HEK293T (cell line): ENCODE measurements at regions not wholly inside any gene's neighbourhood (a gene's known extent, or its start where the extent isn't known, plus 50 kb on each side); places are given as distances from the start of the nearest gene placed in this dataset.

ENCODE experiments used
- CTCF ChIA-PET: fragments of 350-600 bp; formaldehyde crosslinking; extraction: SDS; loops from one replicate; lab custom pipeline; 2021; ENCODE audit warnings: antibody characterized with exemption, inconsistent platforms; lab: Yijun Ruan, JAX
- POLR2A ChIA-PET: fragments of 350-600 bp; formaldehyde crosslinking; extraction: SDS; loops from one replicate; lab custom pipeline; 2020; ENCODE audit warnings: antibody characterized with exemption, inconsistent platforms; lab: Yijun Ruan, JAX
- DNase-seq: peaks from one replicate; pipeline ENCODE4 v3.0.0; 2012; ENCODE audit warnings: mixed read lengths; ENCODE audit errors: extremely low spot score
- ARNT ChIP-seq: fragments of 450-650 bp; IDR thresholded peaks from 2 replicates; pipeline ENCODE4 v1.6.1; 2017; ENCODE audit warnings: mild to moderate bottlenecking
- BHLHE40 ChIP-seq: fragments of 450-650 bp; IDR thresholded peaks from 2 replicates; pipeline ENCODE4 v1.6.1; 2016; ENCODE audit warnings: mild to moderate bottlenecking, moderate library complexity, borderline replicate concordance
- CTBP1 ChIP-seq: fragments of 450-650 bp; IDR thresholded peaks from 2 replicates; pipeline ENCODE4 v1.6.1; 2016; ENCODE audit warnings: borderline replicate concordance
- ELF4 ChIP-seq: fragments of 450-650 bp; IDR thresholded peaks from 2 replicates; pipeline ENCODE4 v1.6.1; 2017; ENCODE audit warnings: antibody characterized with exemption
- FOXA1 ChIP-seq: fragments of 450-650 bp; IDR thresholded peaks from 2 replicates; pipeline ENCODE4 v1.6.1; 2016; ENCODE audit warnings: mild to moderate bottlenecking
- FOXK2 ChIP-seq: fragments of 450-650 bp; IDR thresholded peaks from 2 replicates; pipeline ENCODE4 v1.6.1; 2016; ENCODE audit warnings: mild to moderate bottlenecking
- FOXM1 ChIP-seq: fragments of 450-650 bp; IDR thresholded peaks from 2 replicates; pipeline ENCODE4 v1.6.1; 2017; ENCODE audit warnings: mild to moderate bottlenecking, borderline replicate concordance
- HDGF ChIP-seq: fragments of 450-650 bp; IDR thresholded peaks from 2 replicates; pipeline ENCODE4 v1.6.1; 2017; ENCODE audit warnings: antibody characterized with exemption, borderline replicate concordance
- L3MBTL2 ChIP-seq: fragments of 450-650 bp; conservative IDR thresholded peaks from 2 replicates; pipeline ENCODE4 v1.6.1; 2016; ENCODE audit warnings: mild to moderate bottlenecking
- LEF1 ChIP-seq: fragments of 450-650 bp; IDR thresholded peaks from 2 replicates; pipeline ENCODE4 v1.6.1; 2017; ENCODE audit warnings: mild to moderate bottlenecking, borderline replicate concordance
- NFRKB ChIP-seq: fragments of 450-650 bp; IDR thresholded peaks from 2 replicates; pipeline ENCODE4 v1.6.1; 2016; ENCODE audit warnings: mild to moderate bottlenecking, moderate library complexity
- SP1 ChIP-seq: fragments of 450-650 bp; IDR thresholded peaks from 2 replicates; pipeline ENCODE4 v1.6.1; 2017
- SUZ12 ChIP-seq: fragments of 450-650 bp; IDR thresholded peaks from 2 replicates; pipeline ENCODE4 v1.6.1; 2016; ENCODE audit warnings: mild to moderate bottlenecking
- TARDBP ChIP-seq: fragments of 450-650 bp; IDR thresholded peaks from 2 replicates; pipeline ENCODE4 v1.6.1; 2016
- ZNF384 ChIP-seq: fragments of 450-650 bp; IDR thresholded peaks from 2 replicates; pipeline ENCODE4 v1.6.1; 2016
- TF ChIP-seq, protein P1 (sequence below): fragments of 450-650 bp; IDR thresholded peaks from 2 replicates; pipeline ENCODE4 v1.6.1; 2016

GRCh38 chr1:10867138-10867721 is 70.8 kb upstream of the CASZ1 start:
- CTCF ChIA-PET: interaction anchor here (0.5 to 1.2 kb wide), 11 partner anchors 13 to 363 kb away, joined by 3 to 7 read pairs (median 3); no protein-coding TSS in a partner anchor
- POLR2A ChIA-PET: no interaction called here
- no peak for TF ChIP-seq SUZ12
- no peak for TF ChIP-seq L3MBTL2
- no peak for TF ChIP-seq NFRKB
- no peak for TF ChIP-seq SP1
- TF ChIP-seq, protein P1, sequence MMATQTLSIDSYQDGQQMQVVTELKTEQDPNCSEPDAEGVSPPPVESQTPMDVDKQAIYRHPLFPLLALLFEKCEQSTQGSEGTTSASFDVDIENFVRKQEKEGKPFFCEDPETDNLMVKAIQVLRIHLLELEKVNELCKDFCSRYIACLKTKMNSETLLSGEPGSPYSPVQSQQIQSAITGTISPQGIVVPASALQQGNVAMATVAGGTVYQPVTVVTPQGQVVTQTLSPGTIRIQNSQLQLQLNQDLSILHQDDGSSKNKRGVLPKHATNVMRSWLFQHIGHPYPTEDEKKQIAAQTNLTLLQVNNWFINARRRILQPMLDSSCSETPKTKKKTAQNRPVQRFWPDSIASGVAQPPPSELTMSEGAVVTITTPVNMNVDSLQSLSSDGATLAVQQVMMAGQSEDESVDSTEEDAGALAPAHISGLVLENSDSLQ: no peak
- no peak for TF ChIP-seq ZNF384
- TF ChIP-seq FOXA1: no peak
- TF ChIP-seq FOXM1: no peak
- TF ChIP-seq LEF1: no peak
- TF ChIP-seq FOXK2: no peak
- peak; percentile 89 for DNase-seq

GRCh38 chr1:10867914-10868598 is 71.6 kb upstream of the CASZ1 start:
- no peak for TF ChIP-seq NFRKB
- TF ChIP-seq FOXM1: no peak
- no peak for TF ChIP-seq ARNT
- TF ChIP-seq SP1: no peak
- no peak for TF ChIP-seq BHLHE40
- TF ChIP-seq LEF1: no peak
- TF ChIP-seq, protein P1: no peak
- TF ChIP-seq FOXK2: no peak
- no peak for TF ChIP-seq HDGF
- TF ChIP-seq TARDBP: no peak
- no peak for TF ChIP-seq CTBP1
- no peak for TF ChIP-seq ELF4
- TF ChIP-seq SUZ12: no peak
- no peak for TF ChIP-seq ZNF384
- TF ChIP-seq FOXA1: no peak
- ChIA-PET CTCF (interaction anchor here (1.1 kb wide), 1 partner anchor 360 kb away, joined by 5 read pairs; no protein-coding TSS in a partner anchor), POLR2A (no interaction called here)
- DNase-seq: no peak

- TF ChIP-seq ZNF384 (no peak), FOXA1 (no peak)
- no peak for DNase-seq
- ChIA-PET POLR2A (no interaction called here), CTCF (interaction anchor here (0.6 kb wide), 1 partner anchor 527 kb away, joined by 3 read pairs; no protein-coding TSS in a partner anchor)
Measured at GRCh38 chr1:10868599-10868965, 72.1 kb upstream of the CASZ1 start.

DNA sequence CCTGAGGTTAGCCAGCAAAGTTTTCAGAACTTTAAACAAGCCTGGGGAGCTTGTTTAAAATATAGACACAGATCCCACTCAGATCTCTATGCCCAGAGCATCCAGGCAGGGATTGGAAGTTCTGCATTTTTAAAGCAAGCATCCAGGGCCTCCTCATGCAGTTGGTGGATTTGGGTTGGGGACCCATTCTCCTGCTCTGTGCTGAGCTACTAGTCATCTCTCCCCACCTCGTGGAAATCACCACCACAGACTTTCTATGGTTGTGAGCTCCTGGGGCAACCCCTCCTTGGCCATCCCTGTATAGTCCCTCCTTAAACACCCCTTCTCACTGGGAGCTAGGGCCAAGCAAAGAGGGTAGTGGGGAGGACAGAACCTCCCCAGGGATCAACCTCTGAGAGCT is 73.5 kb upstream of the CASZ1 start:
- ChIA-PET CTCF (interaction anchor here (0.8 to 1.2 kb wide), 3 partner anchors 17 to 362 kb away, joined by 3 to 4 read pairs (median 4); no protein-coding TSS in a partner anchor), POLR2A (no interaction called here)
- no peak for DNase-seq
- TF ChIP-seq FOXM1 (no peak), HDGF (no peak), NFRKB (no peak), LEF1 (no peak), FOXA1 (no peak), CTBP1 (no peak), ELF4 (no peak), TARDBP (no peak), L3MBTL2 (no peak), BHLHE40 (no peak), ZNF384 (no peak), FOXK2 (no peak), ARNT (no peak), SUZ12 (no peak)

GRCh38 chr1:10870493-10871096 is 74.1 kb upstream of the CASZ1 start:
- no peak for DNase-seq
- CTCF ChIA-PET: interaction anchor here (1.2 kb wide), 1 partner anchor 363 kb away, joined by 4 read pairs; no protein-coding TSS in a partner anchor
- TF ChIP-seq NFRKB: no peak
- TF ChIP-seq SUZ12: no peak
- no peak for TF ChIP-seq SP1
- TF ChIP-seq ZNF384: no peak
- TF ChIP-seq CTBP1: no peak
- TF ChIP-seq, protein P1: no peak
- no peak for TF ChIP-seq FOXK2
- TF ChIP-seq TARDBP: no peak
- TF ChIP-seq BHLHE40: no peak
- TF ChIP-seq ARNT: no peak
- TF ChIP-seq ELF4: no peak
- TF ChIP-seq L3MBTL2: no peak
- TF ChIP-seq FOXM1: no peak
- no peak for TF ChIP-seq FOXA1
- no peak for TF ChIP-seq HDGF
- no peak for TF ChIP-seq LEF1
- POLR2A ChIA-PET: no interaction called here

DNA sequence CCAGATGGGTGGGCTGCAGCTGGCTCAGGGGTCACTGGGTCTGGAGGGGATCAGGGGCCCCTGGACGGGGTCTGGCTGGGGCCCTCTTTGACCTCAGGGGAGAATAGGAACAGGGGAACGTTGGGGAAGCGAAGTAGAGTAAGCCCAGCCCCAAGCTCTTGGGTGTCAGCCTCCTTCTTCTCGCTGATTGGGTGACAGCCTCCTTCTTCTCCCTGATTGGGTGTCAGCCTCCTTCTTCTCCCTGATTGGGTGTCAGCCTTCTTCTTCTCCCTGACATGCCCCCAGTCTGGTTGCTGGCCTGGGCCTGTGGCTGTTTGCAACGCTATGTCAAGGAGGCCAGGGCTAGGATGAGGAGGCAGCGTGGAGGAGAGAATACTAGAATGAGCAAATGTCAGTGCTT is 76.7 kb upstream of the CASZ1 start:
- DNase-seq: peak; percentile 34
- ChIA-PET POLR2A (no interaction called here), CTCF (no interaction called here)
- TF ChIP-seq FOXK2: no peak
- no peak for TF ChIP-seq FOXA1
- TF ChIP-seq, protein P1: peak; percentile 49
- no peak for TF ChIP-seq SP1
- no peak for TF ChIP-seq BHLHE40
- no peak for TF ChIP-seq ZNF384
